Aorta (tissue), 5 donors: ENCODE measurements at regions not wholly inside any gene's neighbourhood (a gene's known extent, or its start where the extent isn't known, plus 50 kb on each side); places are given as distances from the start of the nearest gene placed in this dataset.

Source experiments
- ATAC-seq: fragments of 200-7000 bp; cut with Tn5 transposase; one replicate; pipeline ENCODE4 v1.9.1; 2022; ENCODE audit warnings: moderate library complexity; ENCODE audit not compliant: low FRiP score
- DNase-seq, 2 donors: peaks; one replicate each; pipeline ENCODE4 v3.0.0-alpha.2; 2020
- H3K27ac ChIP-seq, 2 donors: one replicate each; pipeline ENCODE4 v1.5.1; 2013; ENCODE audit warnings: low read length in 2 of 2, mild to moderate bottlenecking in 2 of 2, moderate library complexity in 2 of 2, control low read depth in 1 of 2, inconsistent platforms in 1 of 2, low read depth in 1 of 2
- H3K27me3 ChIP-seq, 2 donors: one replicate each; pipeline ENCODE4 v1.6.1; 2013; ENCODE audit warnings: control low read depth in 1 of 2, low read length in 1 of 2, mild to moderate bottlenecking in 1 of 2, moderate library complexity in 1 of 2; ENCODE audit not compliant: insufficient read depth in 2 of 2, control insufficient read depth in 1 of 2
- H3K36me3 ChIP-seq, 2 donors: one replicate each; pipeline ENCODE4 v1.6.1; 2013; ENCODE audit warnings: control low read depth in 1 of 2, low read length in 1 of 2, mild to moderate bottlenecking in 1 of 2; ENCODE audit not compliant: insufficient read depth in 2 of 2, control insufficient read depth in 1 of 2
- H3K4me1 ChIP-seq, 2 donors: one replicate each; pipeline ENCODE4 v1.6.1; 2013; ENCODE audit warnings: low read length in 2 of 2, control low read depth in 1 of 2, mild to moderate bottlenecking in 1 of 2, moderate library complexity in 1 of 2; ENCODE audit not compliant: insufficient read depth in 2 of 2, control insufficient read depth in 1 of 2
- H3K4me3 ChIP-seq, 2 donors: one replicate each; pipeline ENCODE4 v1.5.1; 2013; ENCODE audit warnings: low read length in 2 of 2, control low read depth in 1 of 2, mild to moderate bottlenecking in 1 of 2
- H3K9me3 ChIP-seq: one replicate; pipeline ENCODE4 v1.6.1; 2013; ENCODE audit warnings: mild to moderate bottlenecking, low read length; ENCODE audit not compliant: control insufficient read depth
- WGBS, 2 donors: extraction: QIAGEN DNeasy Blood & Tissue Kit; methylation state at CpG; one replicate each; pipeline ENCODE4 v1.1.7; 2013; 5-methylcytosine and 5-hydroxymethylcytosine counted together
- intact Hi-C, 2 donors: fragments of 100-400 bp; cut with DNase I; formaldehyde crosslinking; loops; one replicate each; pipeline versions ENCODE4 v1.14.2 to v1.15.0; 2022
- donor health status: healthy with polysubstance abuse.
- donor health status: Bipolar disorder and iron deficiency.
- donor health status: DM: no; HTN: no; CAD: no.
- donor health status: DM: no; HTN: no; CAD: no.
- donor health status: DM: yes; HTN: yes; CAD: no.

- H3K4me1 ChIP-seq: peaks cover 0 to 3% of the 10 kb centered on the region in 2 donors
- WGBS, 2 donors: 58 to 67% methylated on average over 3 of the region's 3 CpGs
- ATAC-seq (no peak), DNase-seq (no peak)
- H3K27ac ChIP-seq: no peak overlapping the region
- H3K9me3 ChIP-seq: peaks cover 1% of the 10 kb centered on the region
- H3K36me3 ChIP-seq: no peaks in the 10 kb centered on the region
- intact Hi-C loops: no loop called here
- H3K4me3 ChIP-seq: no peak overlapping the region
- H3K27me3 ChIP-seq: no peaks in the 10 kb centered on the region
Measured at GRCh38 chr4:13266687-13267086, 217.5 kb downstream of the RAB28 start.

GRCh38 chr4:13263967-13264525 lies 220.1 kb downstream of the RAB28 start:
- no peak for DNase-seq
- H3K27ac ChIP-seq: no peak overlapping the region
- intact Hi-C loops: no loop called here
- H3K4me1 ChIP-seq: peaks cover 0 to 3% of the 10 kb centered on the region in 2 donors
- no peak overlapping the region for H3K4me3 ChIP-seq
- H3K36me3 ChIP-seq: no peaks in the 10 kb centered on the region
- peaks cover 1% of the 10 kb centered on the region for H3K9me3 ChIP-seq
- no peak for ATAC-seq
- no peaks in the 10 kb centered on the region for H3K27me3 ChIP-seq
- WGBS, 2 donors: 72 to 75% methylated on average over 4 of the region's 4 CpGs

GRCh38 chr4:13262816-13263215 lies 221.3 kb downstream of the RAB28 start:
- Histone ChIP-seq H3K27me3 (no peaks in the 10 kb centered on the region), H3K36me3 (no peaks in the 10 kb centered on the region), H3K4me1 (peaks cover 0 to 3% of the 10 kb centered on the region in 2 donors), H3K4me3 (no peak overlapping the region), H3K9me3 (peaks cover 1% of the 10 kb centered on the region), H3K27ac (no peak overlapping the region)
- intact Hi-C loops: no loop called here
- ATAC-seq (no peak), DNase-seq (no peak)
- 95 to 96% methylated on average over 8 of the region's 8 CpGs for WGBS, 2 donors

- Histone ChIP-seq H3K4me1 (no peaks in the 10 kb centered on the region), H3K27ac (no peak overlapping the region), H3K27me3 (no peaks in the 10 kb centered on the region), H3K9me3 (peaks cover 1% of the 10 kb centered on the region), H3K36me3 (no peaks in the 10 kb centered on the region), H3K4me3 (no peak overlapping the region)
- intact Hi-C loops: no loop called here
- no peak for ATAC-seq
- no peak for DNase-seq
- 30 to 33% methylated on average over 1 of the region's 1 CpG for WGBS, 2 donors
Measured at GRCh38 chr4:13261486-13262257, 222.5 kb downstream of the RAB28 start.

GRCh38 chr4:13260513-13260912 lies 223.6 kb downstream of the RAB28 start:
- Histone ChIP-seq H3K9me3 (peaks cover 1% of the 10 kb centered on the region), H3K36me3 (no peaks in the 10 kb centered on the region), H3K4me3 (no peak overlapping the region), H3K27me3 (no peaks in the 10 kb centered on the region), H3K4me1 (no peaks in the 10 kb centered on the region), H3K27ac (no peak overlapping the region)
- ATAC-seq (no peak), DNase-seq (no peak)
- 94 to 95% methylated on average over 1 of the region's 1 CpG for WGBS, 2 donors
- intact Hi-C loops: no loop called here

- Histone ChIP-seq H3K27ac (no peak overlapping the region), H3K27me3 (peaks cover 0 to 1% of the 10 kb centered on the region in 2 donors), H3K4me1 (no peaks in the 10 kb centered on the region), H3K36me3 (no peaks in the 10 kb centered on the region), H3K4me3 (no peak overlapping the region), H3K9me3 (no peaks in the 10 kb centered on the region)
- intact Hi-C loops: no loop called here
- DNase-seq (no peak), ATAC-seq (no peak)
- WGBS, 2 donors: 80 to 82% methylated on average over 3 of the region's 3 CpGs
Measured at GRCh38 chr4:13250263-13250662, 233.9 kb downstream of the RAB28 start.

GRCh38 chr4:13248621-13249298 lies 235.4 kb downstream of the RAB28 start:
- intact Hi-C loops: no loop called here
- Histone ChIP-seq H3K4me3 (no peak overlapping the region), H3K36me3 (no peaks in the 10 kb centered on the region), H3K27me3 (peaks cover 0 to 1% of the 10 kb centered on the region in 2 donors), H3K4me1 (no peaks in the 10 kb centered on the region), H3K9me3 (no peaks in the 10 kb centered on the region), H3K27ac (no peak overlapping the region)
- no peak for DNase-seq
- 17 to 29% methylated on average over 2 of the region's 2 CpGs for WGBS, 2 donors
- no peak for ATAC-seq

GRCh38 chr4:13246107-13246506 lies 238.0 kb downstream of the RAB28 start:
- intact Hi-C loops: no loop called here
- DNase-seq: no peak
- 83 to 92% methylated on average over 1 of the region's 1 CpG for WGBS, 2 donors
- H3K27ac ChIP-seq: no peak overlapping the region
- no peaks in the 10 kb centered on the region for H3K27me3 ChIP-seq
- no peak for ATAC-seq
- H3K4me3 ChIP-seq: no peak overlapping the region
- no peaks in the 10 kb centered on the region for H3K9me3 ChIP-seq
- no peaks in the 10 kb centered on the region for H3K4me1 ChIP-seq
- H3K36me3 ChIP-seq: no peaks in the 10 kb centered on the region

GRCh38 chr4:13244444-13244843 lies 239.7 kb downstream of the RAB28 start:
- no peaks in the 10 kb centered on the region for H3K27me3 ChIP-seq
- H3K4me3 ChIP-seq: no peak overlapping the region
- intact Hi-C loops: no loop called here
- no peaks in the 10 kb centered on the region for H3K36me3 ChIP-seq
- DNase-seq: no peak
- no peak overlapping the region for H3K27ac ChIP-seq
- no peaks in the 10 kb centered on the region for H3K4me1 ChIP-seq
- 21 to 26% methylated on average over 2 of the region's 2 CpGs for WGBS, 2 donors
- ATAC-seq: no peak
- no peaks in the 10 kb centered on the region for H3K9me3 ChIP-seq
